K562 (cell line): ENCODE measurements at regions not wholly inside any gene's neighbourhood (a gene's known extent, or its start where the extent isn't known, plus 50 kb on each side); places are given as distances from the start of the nearest gene placed in this dataset.

Experiments used
- ARNT ChIP-seq, 2 experiments: fragments of 450-650 bp; IDR thresholded peaks; 2 replicates each; pipeline ENCODE4 v1.6.1; 2016; ENCODE audit warnings: mild to moderate bottlenecking in 1 of 2
- ATF3 ChIP-seq, 2 experiments: fragments of 450-650 bp in 1 of 2; sonication (generic) in 1 of 2; formaldehyde crosslinking in 1 of 2; IDR thresholded peaks in 1 of 2; conservative IDR thresholded peaks in 1 of 2; 2 replicates each; pipeline versions ENCODE4 v1.6.1 to v1.8.1; 2016 to 2023; ENCODE audit warnings: mild to moderate bottlenecking in 2 of 2, moderate library complexity in 2 of 2, inconsistent platforms in 1 of 2, missing genetic modification reagents in 1 of 2
- CBX3 ChIP-seq, 2 experiments: IDR thresholded peaks; 1 replicate in 1 of 2; 2 replicates in 1 of 2; pipeline ENCODE4 v1.6.1; 2012; ENCODE audit warnings: inconsistent platforms in 2 of 2, low read length in 2 of 2, borderline replicate concordance in 1 of 2, control low read depth in 1 of 2
- ETV1 ChIP-seq: fragments of 450-650 bp; conservative IDR thresholded peaks from 2 replicates; pipeline ENCODE4 v1.6.1; 2016; ENCODE audit warnings: missing genetic modification characterization, control low read depth, low read depth, missing compliant biosample characterization
- RCOR1 ChIP-seq, 2 experiments: IDR thresholded peaks; 2 replicates each; pipeline ENCODE4 v1.6.1; 2012; ENCODE audit warnings: low read depth in 2 of 2, low read length in 2 of 2, borderline replicate concordance in 1 of 2, improper control_type of control experiment in 1 of 2
- TF ChIP-seq, protein P1 (sequence below), 3 experiments: IDR thresholded peaks in 2 of 3; conservative IDR thresholded peaks in 1 of 3; 2 replicates each; pipeline ENCODE4 v1.5.1; 2011 to 2012; ENCODE audit warnings: low read length in 3 of 3, mild to moderate bottlenecking in 3 of 3, control low read depth in 2 of 3, improper control_type of control experiment in 1 of 3, inconsistent platforms in 1 of 3, low read depth in 1 of 3, mixed read lengths in 1 of 3, moderate library complexity in 1 of 3; ENCODE audit not compliant: insufficient read depth in 2 of 3

DNA sequence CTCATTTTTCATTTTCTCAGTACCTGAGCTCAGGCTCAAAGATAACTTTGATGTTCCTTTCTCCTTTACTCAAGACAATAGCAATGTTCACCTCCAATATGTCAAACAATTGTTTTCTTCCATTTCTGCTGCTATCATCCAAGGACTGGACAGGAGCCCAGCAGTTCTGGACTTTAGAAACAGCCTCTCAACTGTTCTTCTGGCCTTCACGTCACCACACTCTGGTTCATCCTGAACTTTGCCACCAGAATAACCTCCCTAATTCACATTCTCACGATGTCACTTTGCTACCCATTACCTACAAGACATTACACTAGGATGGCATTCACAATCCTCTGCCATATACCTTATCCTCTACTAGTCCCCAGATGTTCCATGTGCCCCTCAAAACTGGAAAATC is 60.6 kb upstream of the PLEKHG1 start:
- TF ChIP-seq ATF3 (IDR thresholded peaks at IDR 0.05) (no peak), ATF3 (CRISPR knock-in tag; conservative IDR thresholded peaks at IDR 0.05) (no peak), ETV1 (tag) (no peak), CBX3 (IDR thresholded peaks at IDR 0.05; ENCODE audit: borderline replicate concordance in 1 of 2, low read length in 2 of 2) (no peak), RCOR1 (IDR thresholded peaks at IDR 0.05; ENCODE audit: borderline replicate concordance in 1 of 2, low read depth in 2 of 2, low read length in 2 of 2) (no peak), ARNT (IDR thresholded peaks at IDR 0.05) (no peak)
- TF ChIP-seq, protein P1, sequence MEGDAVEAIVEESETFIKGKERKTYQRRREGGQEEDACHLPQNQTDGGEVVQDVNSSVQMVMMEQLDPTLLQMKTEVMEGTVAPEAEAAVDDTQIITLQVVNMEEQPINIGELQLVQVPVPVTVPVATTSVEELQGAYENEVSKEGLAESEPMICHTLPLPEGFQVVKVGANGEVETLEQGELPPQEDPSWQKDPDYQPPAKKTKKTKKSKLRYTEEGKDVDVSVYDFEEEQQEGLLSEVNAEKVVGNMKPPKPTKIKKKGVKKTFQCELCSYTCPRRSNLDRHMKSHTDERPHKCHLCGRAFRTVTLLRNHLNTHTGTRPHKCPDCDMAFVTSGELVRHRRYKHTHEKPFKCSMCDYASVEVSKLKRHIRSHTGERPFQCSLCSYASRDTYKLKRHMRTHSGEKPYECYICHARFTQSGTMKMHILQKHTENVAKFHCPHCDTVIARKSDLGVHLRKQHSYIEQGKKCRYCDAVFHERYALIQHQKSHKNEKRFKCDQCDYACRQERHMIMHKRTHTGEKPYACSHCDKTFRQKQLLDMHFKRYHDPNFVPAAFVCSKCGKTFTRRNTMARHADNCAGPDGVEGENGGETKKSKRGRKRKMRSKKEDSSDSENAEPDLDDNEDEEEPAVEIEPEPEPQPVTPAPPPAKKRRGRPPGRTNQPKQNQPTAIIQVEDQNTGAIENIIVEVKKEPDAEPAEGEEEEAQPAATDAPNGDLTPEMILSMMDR (IDR thresholded peaks at IDR 0.05 in 2 of 3, conservative IDR thresholded peaks at IDR 0.05 in 1 of 3; ENCODE audit: insufficient read depth in 2 of 3, low read depth in 1 of 3, low read length in 3 of 3): no peak
